ENCODE measurements at regions not wholly inside any gene's neighbourhood (a gene's known extent, or its start where the extent isn't known, plus 50 kb on each side); places are given as distances from the start of the nearest gene placed in this dataset.
A peak's percentile ranks its signal among the peaks of the same experiment; 100 is the strongest.
"Not testable (repeated sequence)": the region's sequence is repeated elsewhere in the genome, so short reads cannot be mapped to it uniquely, and the experiment has no call there.

- H3K9me3 Mint-ChIP-seq: peaks cover 21% of the 10 kb centered on the region
- ATAC-seq (no peak), DNase-seq (ENCODE audit: low spot score) (no peak)
- peaks cover 13% of the 10 kb centered on the region for H3K36me3 Mint-ChIP-seq
- no peaks in the 10 kb centered on the region for H3K4me1 Mint-ChIP-seq (ENCODE audit: low read depth in 2 of 2)
- no peak overlapping the region for H3K27ac Mint-ChIP-seq
- no peak overlapping the region for H3K4me3 Mint-ChIP-seq
- no peaks in the 10 kb centered on the region for H3K27me3 Mint-ChIP-seq
Observed at GRCh38 chr17:22171631-22172030, 479.3 kb downstream of the KCNJ18 start.

- Mint-ChIP-seq H3K4me3 (no peak overlapping the region), H3K4me1 (ENCODE audit: low read depth in 2 of 2) (no peaks in the 10 kb centered on the region), H3K36me3 (peaks cover 6% of the 10 kb centered on the region), H3K9me3 (peaks cover 15% of the 10 kb centered on the region), H3K27ac (no peak overlapping the region), H3K27me3 (no peaks in the 10 kb centered on the region)
- DNase-seq (ENCODE audit: low spot score) (no peak), ATAC-seq (no peak)
Observed at GRCh38 chr17:22193113-22193512, 500.8 kb downstream of the KCNJ18 start.

- not testable (repeated sequence) for H3K27ac Mint-ChIP-seq; DNase-seq (ENCODE audit: low spot score); ATAC-seq; H3K27me3 Mint-ChIP-seq; H3K4me1 Mint-ChIP-seq (ENCODE audit: low read depth in 2 of 2); H3K4me3 Mint-ChIP-seq
- Mint-ChIP-seq H3K36me3 (peaks cover 20% of the 10 kb centered on the region), H3K9me3 (peaks cover 14% of the 10 kb centered on the region)
Observed at GRCh38 chr17:22200187-22200586, 507.9 kb downstream of the KCNJ18 start.

GRCh38 chr17:22202702-22203101, 510.4 kb downstream of the KCNJ18 start:
- H3K27me3 Mint-ChIP-seq: no peaks in the 10 kb centered on the region
- no peak for DNase-seq (ENCODE audit: low spot score)
- ATAC-seq: peak in 1 of 2 donors; percentile 63
- H3K36me3 Mint-ChIP-seq: peaks cover 14% of the 10 kb centered on the region
- H3K9me3 Mint-ChIP-seq: peaks cover 17% of the 10 kb centered on the region
- no peak overlapping the region for H3K27ac Mint-ChIP-seq
- no peak overlapping the region for H3K4me3 Mint-ChIP-seq
- H3K4me1 Mint-ChIP-seq (ENCODE audit: low read depth in 2 of 2): no peaks in the 10 kb centered on the region

- H3K36me3 Mint-ChIP-seq: peaks cover 14% of the 10 kb centered on the region
- H3K9me3 Mint-ChIP-seq: peaks cover 17% of the 10 kb centered on the region
- H3K27me3 Mint-ChIP-seq: no peaks in the 10 kb centered on the region
- no peak overlapping the region for H3K27ac Mint-ChIP-seq
- ATAC-seq (no peak), DNase-seq (ENCODE audit: low spot score) (no peak)
- no peaks in the 10 kb centered on the region for H3K4me1 Mint-ChIP-seq (ENCODE audit: low read depth in 2 of 2)
- no peak overlapping the region for H3K4me3 Mint-ChIP-seq
Observed at GRCh38 chr17:22203208-22203715, 510.9 kb downstream of the KCNJ18 start.

GRCh38 chr17:22204076-22204475, 511.8 kb downstream of the KCNJ18 start:
- H3K4me1 Mint-ChIP-seq (ENCODE audit: low read depth in 2 of 2); H3K27me3 Mint-ChIP-seq; H3K27ac Mint-ChIP-seq; H3K4me3 Mint-ChIP-seq; DNase-seq (ENCODE audit: low spot score); ATAC-seq: not testable (repeated sequence)
- H3K9me3 Mint-ChIP-seq: peaks cover 17% of the 10 kb centered on the region
- peaks cover 14% of the 10 kb centered on the region for H3K36me3 Mint-ChIP-seq

GRCh38 chr17:22210212-22210611, 517.9 kb downstream of the KCNJ18 start:
- DNase-seq (ENCODE audit: low spot score); H3K4me3 Mint-ChIP-seq; ATAC-seq; H3K36me3 Mint-ChIP-seq; H3K27ac Mint-ChIP-seq; H3K4me1 Mint-ChIP-seq (ENCODE audit: low read depth in 2 of 2); H3K27me3 Mint-ChIP-seq: not testable (repeated sequence)
- peaks cover 15% of the 10 kb centered on the region for H3K9me3 Mint-ChIP-seq

- H3K4me3 Mint-ChIP-seq; ATAC-seq; H3K27me3 Mint-ChIP-seq; H3K4me1 Mint-ChIP-seq (ENCODE audit: low read depth in 2 of 2); H3K36me3 Mint-ChIP-seq; H3K9me3 Mint-ChIP-seq; H3K27ac Mint-ChIP-seq; DNase-seq (ENCODE audit: low spot score): not testable (repeated sequence)
Observed at GRCh38 chr17:22213169-22213568, 520.8 kb downstream of the KCNJ18 start.

GRCh38 chr17:22217135-22217534, 524.8 kb downstream of the KCNJ18 start:
- H3K9me3 Mint-ChIP-seq: peaks cover 7% of the 10 kb centered on the region
- no peak overlapping the region for H3K4me3 Mint-ChIP-seq
- peaks cover 5% of the 10 kb centered on the region for H3K36me3 Mint-ChIP-seq
- no peaks in the 10 kb centered on the region for H3K4me1 Mint-ChIP-seq (ENCODE audit: low read depth in 2 of 2)
- ATAC-seq (no peak), DNase-seq (ENCODE audit: low spot score) (no peak)
- no peaks in the 10 kb centered on the region for H3K27me3 Mint-ChIP-seq
- H3K27ac Mint-ChIP-seq: no peak overlapping the region

GRCh38 chr17:22221344-22221743, 529.0 kb downstream of the KCNJ18 start:
- H3K9me3 Mint-ChIP-seq: peaks cover 3% of the 10 kb centered on the region
- H3K27ac Mint-ChIP-seq: no peak overlapping the region
- peaks cover 5% of the 10 kb centered on the region for H3K36me3 Mint-ChIP-seq
- no peaks in the 10 kb centered on the region for H3K27me3 Mint-ChIP-seq
- H3K4me3 Mint-ChIP-seq: no peak overlapping the region
- DNase-seq (ENCODE audit: low spot score) (no peak), ATAC-seq (no peak)
- H3K4me1 Mint-ChIP-seq (ENCODE audit: low read depth in 2 of 2): no peaks in the 10 kb centered on the region

GRCh38 chr17:22226477-22226876, 534.2 kb downstream of the KCNJ18 start:
- H3K4me3 Mint-ChIP-seq; DNase-seq (ENCODE audit: low spot score); H3K9me3 Mint-ChIP-seq; H3K27ac Mint-ChIP-seq; H3K4me1 Mint-ChIP-seq (ENCODE audit: low read depth in 2 of 2); ATAC-seq; H3K27me3 Mint-ChIP-seq; H3K36me3 Mint-ChIP-seq: not testable (repeated sequence)

GRCh38 chr17:22226932-22227331, 534.6 kb downstream of the KCNJ18 start:
- not testable (repeated sequence) for H3K36me3 Mint-ChIP-seq; DNase-seq (ENCODE audit: low spot score); H3K9me3 Mint-ChIP-seq; H3K27me3 Mint-ChIP-seq; H3K4me3 Mint-ChIP-seq; H3K27ac Mint-ChIP-seq; ATAC-seq; H3K4me1 Mint-ChIP-seq (ENCODE audit: low read depth in 2 of 2)

- H3K27me3 Mint-ChIP-seq; DNase-seq (ENCODE audit: low spot score): not testable (repeated sequence)
Observed at GRCh38 chr17:22227699-22228553, 535.6 kb downstream of the KCNJ18 start.

GRCh38 chr17:22229821-22230220, 537.5 kb downstream of the KCNJ18 start:
- H3K4me1 Mint-ChIP-seq (ENCODE audit: low read depth in 2 of 2); DNase-seq (ENCODE audit: low spot score); H3K4me3 Mint-ChIP-seq; H3K9me3 Mint-ChIP-seq; H3K27ac Mint-ChIP-seq; ATAC-seq; H3K27me3 Mint-ChIP-seq: not testable (repeated sequence)
- H3K36me3 Mint-ChIP-seq: peaks cover 12% of the 10 kb centered on the region

More at GRCh38 chr17:22227699-22228553, 535.6 kb downstream of the KCNJ18 start:
- peaks cover 12% of the 10 kb centered on the region for H3K36me3 Mint-ChIP-seq
- H3K27ac Mint-ChIP-seq; H3K4me3 Mint-ChIP-seq; H3K4me1 Mint-ChIP-seq (ENCODE audit: low read depth in 2 of 2); ATAC-seq; H3K9me3 Mint-ChIP-seq: not testable (repeated sequence)
